Right forelimb (tissue), 1 donor: ENCODE measurements at regions not wholly inside any gene's neighbourhood (a gene's known extent, or its start where the extent isn't known, plus 50 kb on each side); places are given as distances from the start of the nearest gene placed in this dataset.

ENCODE experiments used
- DNase-seq: peaks from one replicate; pipeline ENCODE4 v3.0.0-alpha.2; 2018

DNA sequence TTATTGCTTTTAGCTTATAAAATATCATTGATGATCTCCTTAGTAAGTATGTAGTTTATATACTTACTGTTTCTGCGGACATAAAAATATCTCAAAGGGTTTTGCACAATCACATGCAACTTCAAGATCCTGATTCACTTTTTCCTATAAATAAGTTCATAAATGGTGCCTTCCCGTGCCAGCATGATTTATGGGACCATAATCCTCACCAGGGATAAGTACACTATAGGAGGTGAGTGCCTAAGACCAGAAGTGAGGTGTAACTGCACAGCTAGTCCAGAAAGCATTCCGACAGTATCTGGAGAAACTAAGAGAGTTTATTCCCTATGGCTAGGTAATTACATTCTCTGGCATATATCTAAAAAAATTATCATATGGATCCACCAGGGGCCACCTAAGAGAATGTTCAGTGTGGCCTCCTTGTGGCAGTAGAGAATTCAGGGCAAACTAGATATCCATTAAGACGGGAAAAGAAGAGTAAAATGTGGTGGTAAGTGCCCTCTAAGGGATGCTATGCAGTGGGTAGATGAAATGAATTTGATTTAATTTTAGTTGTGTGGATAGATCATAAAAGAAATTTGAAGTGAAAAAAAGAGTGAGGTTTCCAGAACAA is 402.5 kb upstream of the SLC24A2 start:
- DNase-seq: no peak

DNA sequence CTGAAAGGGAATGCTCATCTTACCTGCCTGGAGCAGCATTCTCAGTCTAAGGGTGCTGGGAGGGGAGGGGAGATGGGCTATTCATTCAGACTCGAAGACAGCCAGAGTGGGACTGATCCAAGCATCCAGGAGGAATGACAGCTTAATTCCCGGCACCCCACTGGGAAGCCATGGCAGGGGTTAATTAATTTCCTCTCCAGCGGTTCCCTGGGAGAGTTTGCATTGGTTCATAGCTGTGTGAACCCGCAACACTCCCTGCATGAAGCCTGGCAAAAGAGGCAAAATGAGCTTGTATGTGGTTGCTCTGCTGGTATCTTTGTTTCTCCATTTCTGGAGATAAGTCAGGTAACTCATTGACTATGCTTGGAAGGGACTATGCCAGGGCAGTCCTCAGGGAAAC is 401.0 kb upstream of the SLC24A2 start:
- DNase-seq: no peak

- DNase-seq: no peak
Measured at GRCh38 chr9:20188616-20189369, 400.0 kb upstream of the SLC24A2 start.

GRCh38 chr9:20187318-20187717 is 398.5 kb upstream of the SLC24A2 start:
- no peak for DNase-seq

DNA sequence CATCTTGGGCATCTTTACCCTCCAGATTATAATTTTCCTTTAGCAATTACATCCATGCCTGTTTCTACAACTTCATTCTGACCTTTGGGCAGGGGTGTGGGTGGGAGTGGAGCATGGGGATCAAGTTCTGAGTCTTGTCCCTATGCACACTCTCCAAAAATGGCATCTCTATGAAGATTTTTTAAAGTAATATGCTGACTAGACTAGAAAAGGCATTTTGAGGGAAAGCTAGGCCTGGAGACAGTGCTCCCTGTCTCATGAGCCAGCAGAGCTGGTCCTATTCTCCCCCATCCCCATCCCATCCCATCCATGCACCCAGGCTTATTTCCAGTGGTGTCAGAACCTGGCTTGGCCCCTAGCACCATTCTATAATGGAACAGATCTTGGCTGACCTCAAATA is 398.0 kb upstream of the SLC24A2 start:
- no peak for DNase-seq

- DNase-seq: no peak
Measured at GRCh38 chr9:20186231-20186630, 397.4 kb upstream of the SLC24A2 start.

GRCh38 chr9:20184541-20184940 is 395.7 kb upstream of the SLC24A2 start:
- DNase-seq: no peak

DNA sequence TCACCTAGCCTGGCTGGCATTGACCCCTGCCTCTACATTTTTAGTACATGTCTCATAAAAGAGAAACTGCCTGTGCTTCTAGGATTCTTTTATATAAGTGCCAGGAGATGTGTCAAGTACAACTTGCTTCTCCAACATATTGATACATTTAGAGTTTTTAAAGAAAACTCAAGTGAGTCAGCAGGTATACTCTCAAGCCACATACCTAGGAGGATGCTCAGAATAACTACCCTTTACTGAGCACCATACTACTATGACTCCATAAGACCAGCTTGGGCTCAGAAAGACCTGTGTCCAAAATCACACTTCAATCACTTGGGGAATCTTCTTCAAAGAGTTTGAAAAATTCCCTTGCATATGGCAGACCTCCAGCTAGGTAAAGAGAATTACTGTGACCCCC is 389.8 kb upstream of the SLC24A2 start:
- no peak for DNase-seq

GRCh38 chr9:20178197-20178596 is 389.4 kb upstream of the SLC24A2 start:
- DNase-seq: no peak

GRCh38 chr9:20170122-20170521 is 381.3 kb upstream of the SLC24A2 start:
- no peak for DNase-seq

GRCh38 chr9:20152151-20152725 is 363.4 kb upstream of the SLC24A2 start:
- no peak for DNase-seq

DNA sequence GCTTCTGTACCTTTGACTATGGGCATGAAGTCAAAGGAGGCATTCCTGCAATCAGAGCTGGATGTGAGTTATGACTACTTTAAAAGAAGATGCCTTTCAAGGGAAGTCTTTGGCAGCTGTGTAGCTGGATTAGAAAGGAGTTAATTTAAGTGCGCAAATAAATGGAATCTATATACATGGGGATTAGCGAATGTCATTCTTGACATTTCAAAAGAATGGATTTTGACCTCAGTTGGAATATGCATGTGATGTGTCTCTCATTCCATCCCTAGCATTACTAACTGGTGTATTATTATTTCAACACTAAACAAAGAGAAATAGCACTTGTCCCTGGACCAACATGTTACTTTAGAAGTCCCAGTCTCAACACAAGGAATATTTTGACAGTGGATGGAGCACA is 359.6 kb upstream of the SLC24A2 start:
- DNase-seq: no peak

- DNase-seq: no peak
Measured at GRCh38 chr9:20144197-20144596, 355.4 kb upstream of the SLC24A2 start.

DNA sequence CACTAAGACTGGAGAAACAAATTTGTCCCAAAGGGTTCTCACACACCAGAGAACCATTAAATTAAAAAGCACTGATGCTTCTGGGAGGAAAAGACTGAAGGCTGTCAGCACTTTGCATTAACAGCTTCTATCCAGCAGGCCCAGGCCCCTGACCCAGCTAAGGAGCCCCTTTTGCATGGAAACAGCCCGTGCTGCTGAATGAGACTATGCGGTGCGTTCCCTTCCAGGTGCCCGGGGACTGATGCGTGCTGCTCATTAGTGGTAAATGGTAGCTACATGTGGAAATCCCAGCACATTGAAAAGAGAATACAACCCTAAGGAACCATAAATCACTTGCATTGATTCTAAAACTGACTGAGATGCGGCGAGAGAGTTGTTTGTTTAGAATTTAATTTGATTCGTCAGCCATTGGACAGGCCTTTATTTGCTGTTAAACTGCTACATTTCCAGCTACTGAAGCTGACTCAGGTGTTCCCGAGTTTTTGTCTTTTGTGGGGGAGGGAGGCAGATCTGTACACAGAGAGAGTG is 351.0 kb upstream of the SLC24A2 start:
- no peak for DNase-seq

GRCh38 chr9:20138841-20139240 is 350.0 kb upstream of the SLC24A2 start:
- DNase-seq: no peak

GRCh38 chr9:20138116-20138515 is 349.3 kb upstream of the SLC24A2 start:
- no peak for DNase-seq

GRCh38 chr9:20137425-20137824 is 348.6 kb upstream of the SLC24A2 start:
- DNase-seq: no peak

- no peak for DNase-seq
Measured at GRCh38 chr9:20135119-20135697, 346.4 kb upstream of the SLC24A2 start.

DNA sequence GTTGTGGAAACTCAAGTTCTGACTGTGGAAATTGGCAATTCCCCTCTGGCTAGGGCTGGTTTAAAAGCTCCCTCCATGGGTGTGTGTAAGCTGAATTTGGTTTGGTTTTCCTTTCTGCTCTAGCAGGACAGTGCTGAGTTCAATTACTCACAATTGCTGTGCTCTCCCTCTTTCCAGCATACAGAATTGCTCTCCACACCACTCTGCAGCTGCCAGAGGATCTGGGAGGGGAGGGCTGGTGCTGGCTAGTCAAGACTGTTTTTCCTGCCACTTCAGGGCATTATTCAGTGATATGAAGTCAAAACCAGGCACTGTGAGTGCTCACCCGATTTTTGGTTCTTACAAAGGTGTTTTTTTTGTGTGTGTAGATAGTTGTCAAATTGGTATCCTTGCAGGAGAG is 336.9 kb upstream of the SLC24A2 start:
- DNase-seq: no peak

- no peak for DNase-seq
Measured at GRCh38 chr9:20119566-20119965, 330.7 kb upstream of the SLC24A2 start.

DNA sequence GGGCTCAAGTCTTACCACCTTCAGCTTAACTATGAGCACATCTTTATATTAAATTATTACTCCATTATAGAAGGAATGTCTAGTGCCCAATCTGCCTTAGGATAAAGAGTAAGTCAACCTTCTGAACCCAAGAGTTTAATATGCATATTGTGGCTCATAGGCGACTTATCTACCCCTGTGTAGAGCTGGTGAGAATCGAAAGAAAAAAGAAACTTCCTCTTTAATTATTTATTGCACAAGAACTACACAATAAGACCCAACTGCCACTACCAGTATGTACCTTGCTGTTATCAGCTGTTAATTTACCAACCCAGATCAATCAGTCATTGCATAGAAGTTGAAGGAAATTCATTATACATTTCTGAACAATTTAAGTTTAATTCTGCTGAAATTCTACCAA is 329.1 kb upstream of the SLC24A2 start:
- DNase-seq: no peak

DNA sequence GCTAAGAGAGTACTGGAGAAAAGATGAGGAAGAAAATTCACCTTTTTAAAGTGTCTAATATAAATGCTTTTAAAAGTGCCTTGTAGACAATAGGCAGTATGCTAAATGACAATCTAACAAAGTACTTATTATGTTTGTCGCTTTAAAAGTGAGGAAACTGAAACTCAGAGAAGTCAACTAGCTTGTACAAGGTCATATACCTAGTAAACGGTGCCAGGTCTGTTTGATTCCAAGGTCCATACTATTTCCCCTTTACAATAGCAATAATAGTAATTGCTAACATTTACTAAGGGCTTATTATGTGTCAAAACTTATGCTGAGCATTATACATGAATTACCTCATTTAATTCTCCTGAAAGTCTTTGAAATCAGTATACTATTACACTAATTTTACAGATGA is 328.6 kb upstream of the SLC24A2 start:
- no peak for DNase-seq

GRCh38 chr9:20114974-20115373 is 326.1 kb upstream of the SLC24A2 start:
- no peak for DNase-seq
